HG03066 (cell line): ENCODE measurements at regions not wholly inside any gene's neighbourhood (a gene's known extent, or its start where the extent isn't known, plus 50 kb on each side); places are given as distances from the start of the nearest gene placed in this dataset.

ENCODE experiments used
- ATAC-seq: cut with Tn5 transposase; IDR thresholded peaks from one replicate; pipeline ENCODE4 v1.9.1; 2021; ENCODE audit warnings: low read depth; ENCODE audit not compliant: unreplicated experiment

- no peak for ATAC-seq
Measured at GRCh38 chr2:19300961-19301360, 57.5 kb downstream of the OSR1 start.

- ATAC-seq = no peak
Measured at GRCh38 chr2:19299522-19299921, 58.9 kb downstream of the OSR1 start.

GRCh38 chr2:19299032-19299431 is 59.4 kb downstream of the OSR1 start:
- no peak for ATAC-seq

- no peak for ATAC-seq
Measured at GRCh38 chr2:19297716-19298115, 60.7 kb downstream of the OSR1 start.

GRCh38 chr2:19295998-19296502 is 62.4 kb downstream of the OSR1 start:
- ATAC-seq = no peak

- ATAC-seq = no peak
Measured at GRCh38 chr2:19292007-19292406, 66.4 kb downstream of the OSR1 start.

GRCh38 chr2:19288291-19288690 is 70.1 kb downstream of the OSR1 start:
- ATAC-seq = no peak

- ATAC-seq = no peak
Measured at GRCh38 chr2:19287324-19287723, 71.1 kb downstream of the OSR1 start.

GRCh38 chr2:19282305-19282704 is 76.1 kb downstream of the OSR1 start:
- ATAC-seq = no peak

- ATAC-seq = no peak
Measured at GRCh38 chr2:19274439-19274838, 84.0 kb downstream of the OSR1 start.

GRCh38 chr2:19272941-19273470 is 85.4 kb downstream of the OSR1 start:
- no peak for ATAC-seq

- no peak for ATAC-seq
Measured at GRCh38 chr2:19272039-19272438, 86.4 kb downstream of the OSR1 start.

GRCh38 chr2:19264852-19265251 is 93.6 kb downstream of the OSR1 start:
- no peak for ATAC-seq

- ATAC-seq = no peak
Measured at GRCh38 chr2:19262150-19262549, 96.3 kb downstream of the OSR1 start.

GRCh38 chr2:19261061-19261460 is 97.4 kb downstream of the OSR1 start:
- no peak for ATAC-seq

GRCh38 chr2:19256121-19256601 is 102.3 kb downstream of the OSR1 start:
- no peak for ATAC-seq

GRCh38 chr2:19255481-19255880 is 102.9 kb downstream of the OSR1 start:
- no peak for ATAC-seq

- ATAC-seq = no peak
Measured at GRCh38 chr2:19251554-19251953, 106.9 kb downstream of the OSR1 start.

- no peak for ATAC-seq
Measured at GRCh38 chr2:19250906-19251305, 107.5 kb downstream of the OSR1 start.

GRCh38 chr2:19247186-19247585 is 111.2 kb downstream of the OSR1 start:
- no peak for ATAC-seq

GRCh38 chr2:19246496-19246895 is 111.9 kb downstream of the OSR1 start:
- ATAC-seq = no peak

- ATAC-seq = no peak
Measured at GRCh38 chr2:19244460-19245363, 113.7 kb downstream of the OSR1 start.
